Keratinocyte (primary cell): ENCODE measurements at regions not wholly inside any gene's neighbourhood (a gene's known extent, or its start where the extent isn't known, plus 50 kb on each side); places are given as distances from the start of the nearest gene placed in this dataset.

Source experiments
- DNase-seq: peaks from one replicate; pipeline ENCODE4 v3.0.0-alpha.2; 2011; ENCODE audit warnings: low read depth, missing footprints, low spot score
- FAIRE-seq: peaks from 2 replicates; lab custom pipeline; 2011; peaks lifted over from hg19 to GRCh38; lab: Jason Lieb, UNC
- H2AFZ ChIP-seq: 2 replicates; pipeline ENCODE4 v1.6.0; 2012; ENCODE audit warnings: low read length, control low read depth, inconsistent platforms; ENCODE audit not compliant: control insufficient read depth
- H3K27ac ChIP-seq: 2 replicates; pipeline ENCODE4 v1.5.1; 2011; ENCODE audit warnings: low read length; ENCODE audit not compliant: control insufficient read depth, insufficient read depth
- H3K27me3 ChIP-seq: 3 replicates; pipeline ENCODE4 v1.6.0; 2011; ENCODE audit warnings: low read length; ENCODE audit not compliant: control insufficient read depth, insufficient read depth; ENCODE audit errors: extremely low read depth
- H3K36me3 ChIP-seq, 2 experiments: 2 replicates in 1 of 2; 3 replicates in 1 of 2; pipeline ENCODE4 v1.5.1; 2011; ENCODE audit warnings: low read length in 2 of 2, mild to moderate bottlenecking in 1 of 2; ENCODE audit not compliant: control insufficient read depth in 2 of 2, insufficient read depth in 2 of 2; ENCODE audit errors: extremely low read depth in 1 of 2
- H3K4me1 ChIP-seq: 3 replicates; pipeline ENCODE4 v1.5.1; 2011; ENCODE audit warnings: low read length; ENCODE audit not compliant: control insufficient read depth, insufficient read depth; ENCODE audit errors: extremely low read depth
- H3K4me2 ChIP-seq: 3 replicates; pipeline ENCODE4 v1.6.0; 2011; ENCODE audit warnings: low read depth, low read length; ENCODE audit not compliant: control insufficient read depth, insufficient read depth; ENCODE audit errors: extremely low read depth
- H3K4me3 ChIP-seq, 3 experiments: fragments of 200-600 bp in 1 of 3; sonication (generic) in 1 of 3; 2 replicates in 2 of 3; 3 replicates in 1 of 3; pipeline ENCODE4 v1.5.1; 2011 to 2016; ENCODE audit warnings: low read length in 3 of 3, mild to moderate bottlenecking in 3 of 3, control low read depth in 2 of 3, inconsistent platforms in 1 of 3, low read depth in 1 of 3, mixed read lengths in 1 of 3, mixed run types in 1 of 3, moderate library complexity in 1 of 3; ENCODE audit not compliant: control insufficient read depth in 2 of 3, insufficient read depth in 2 of 3; ENCODE audit errors: extremely low read depth in 1 of 3
- H3K79me2 ChIP-seq: 2 replicates; pipeline ENCODE4 v1.6.0; 2012; ENCODE audit warnings: low read length; ENCODE audit not compliant: control insufficient read depth, insufficient read depth
- H3K9ac ChIP-seq: 3 replicates; pipeline ENCODE4 v1.6.0; 2011; ENCODE audit warnings: low read length; ENCODE audit not compliant: control insufficient read depth, insufficient read depth; ENCODE audit errors: extremely low read depth
- H3K9me1 ChIP-seq: 3 replicates; pipeline ENCODE4 v1.6.0; 2011; ENCODE audit warnings: low read length; ENCODE audit not compliant: control insufficient read depth, insufficient read depth; ENCODE audit errors: extremely low read depth
- H3K9me3 ChIP-seq: 2 replicates; pipeline ENCODE4 v1.5.1; 2012; ENCODE audit warnings: low read depth, low read length; ENCODE audit not compliant: control insufficient read depth
- H4K20me1 ChIP-seq: 3 replicates; pipeline ENCODE4 v1.6.0; 2011; ENCODE audit warnings: low read length; ENCODE audit not compliant: control insufficient read depth, insufficient read depth; ENCODE audit errors: extremely low read depth
- EZH2 ChIP-seq: IDR thresholded peaks from one replicate; pipeline ENCODE4 v1.6.1; 2012; ENCODE audit warnings: inconsistent platforms, mild to moderate bottlenecking, low read length, moderate library complexity
- dilution Hi-C: fragments of 300-500 bp; cut with MboI; formaldehyde crosslinking; loops from one replicate; pipeline ENCODE4 v1.7.0; 2020; ENCODE audit warnings: low sequenced_read_pairs; ENCODE audit not compliant: extremely low pct_ligation_motif_present
- TF ChIP-seq, protein P1 (sequence below), 3 experiments: IDR thresholded peaks in 1 of 3; conservative IDR thresholded peaks in 1 of 3; optimal IDR thresholded peaks in 1 of 3; 2 replicates in 2 of 3; 3 replicates in 1 of 3; pipeline versions ENCODE3 to v1.5.1; 2011; ENCODE audit warnings: low read length in 3 of 3, mild to moderate bottlenecking in 3 of 3, moderate library complexity in 2 of 3, control low read depth in 1 of 3, inconsistent platforms in 1 of 3; ENCODE audit not compliant: insufficient read depth in 2 of 3; ENCODE audit errors: extremely low read depth in 1 of 3

DNA sequence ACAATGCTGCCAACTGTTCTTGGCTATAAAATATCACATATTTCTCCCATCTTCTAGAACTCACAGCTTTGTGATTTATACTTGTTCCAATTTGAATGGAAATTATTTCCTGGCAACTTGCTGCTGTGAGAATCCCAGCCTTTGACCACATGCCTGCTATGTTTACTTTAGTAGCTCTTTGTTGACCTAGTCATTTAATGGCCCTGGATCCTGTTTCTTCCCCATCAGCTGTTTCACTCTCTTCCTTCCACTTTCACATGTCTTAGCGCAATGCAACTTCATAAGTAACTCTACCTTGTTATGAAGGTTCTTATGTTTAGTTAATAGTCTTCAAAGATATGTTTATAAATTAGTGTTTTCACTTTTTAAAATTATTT is 1973.6 kb upstream of the AGA start:
- no peak overlapping the region for H3K9ac ChIP-seq
- no peaks in the 10 kb centered on the region for H4K20me1 ChIP-seq
- no peaks in the 10 kb centered on the region for H3K4me1 ChIP-seq
- no peaks in the 10 kb centered on the region for H3K36me3 ChIP-seq
- no peak overlapping the region for H3K4me3 ChIP-seq
- no peak for TF ChIP-seq EZH2
- TF ChIP-seq, protein P1, sequence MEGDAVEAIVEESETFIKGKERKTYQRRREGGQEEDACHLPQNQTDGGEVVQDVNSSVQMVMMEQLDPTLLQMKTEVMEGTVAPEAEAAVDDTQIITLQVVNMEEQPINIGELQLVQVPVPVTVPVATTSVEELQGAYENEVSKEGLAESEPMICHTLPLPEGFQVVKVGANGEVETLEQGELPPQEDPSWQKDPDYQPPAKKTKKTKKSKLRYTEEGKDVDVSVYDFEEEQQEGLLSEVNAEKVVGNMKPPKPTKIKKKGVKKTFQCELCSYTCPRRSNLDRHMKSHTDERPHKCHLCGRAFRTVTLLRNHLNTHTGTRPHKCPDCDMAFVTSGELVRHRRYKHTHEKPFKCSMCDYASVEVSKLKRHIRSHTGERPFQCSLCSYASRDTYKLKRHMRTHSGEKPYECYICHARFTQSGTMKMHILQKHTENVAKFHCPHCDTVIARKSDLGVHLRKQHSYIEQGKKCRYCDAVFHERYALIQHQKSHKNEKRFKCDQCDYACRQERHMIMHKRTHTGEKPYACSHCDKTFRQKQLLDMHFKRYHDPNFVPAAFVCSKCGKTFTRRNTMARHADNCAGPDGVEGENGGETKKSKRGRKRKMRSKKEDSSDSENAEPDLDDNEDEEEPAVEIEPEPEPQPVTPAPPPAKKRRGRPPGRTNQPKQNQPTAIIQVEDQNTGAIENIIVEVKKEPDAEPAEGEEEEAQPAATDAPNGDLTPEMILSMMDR (optimal IDR thresholded peaks at IDR 0.05 in 1 of 3, IDR thresholded peaks at IDR 0.05 in 1 of 3, conservative IDR thresholded peaks at IDR 0.05 in 1 of 3; ENCODE audit: extremely low read depth in 1 of 3, insufficient read depth in 2 of 3, low read length in 3 of 3) = no peak
- no peaks in the 10 kb centered on the region for H3K79me2 ChIP-seq
- H3K4me2 ChIP-seq = no peak overlapping the region
- H2AFZ ChIP-seq = no peak overlapping the region
- no peak overlapping the region for H3K27ac ChIP-seq
- dilution Hi-C loops = no loop called here
- H3K9me1 ChIP-seq = no peaks in the 10 kb centered on the region
- DNase-seq (no peak), FAIRE-seq (no peak)
- no peaks in the 10 kb centered on the region for H3K9me3 ChIP-seq
- no peaks in the 10 kb centered on the region for H3K27me3 ChIP-seq

DNA sequence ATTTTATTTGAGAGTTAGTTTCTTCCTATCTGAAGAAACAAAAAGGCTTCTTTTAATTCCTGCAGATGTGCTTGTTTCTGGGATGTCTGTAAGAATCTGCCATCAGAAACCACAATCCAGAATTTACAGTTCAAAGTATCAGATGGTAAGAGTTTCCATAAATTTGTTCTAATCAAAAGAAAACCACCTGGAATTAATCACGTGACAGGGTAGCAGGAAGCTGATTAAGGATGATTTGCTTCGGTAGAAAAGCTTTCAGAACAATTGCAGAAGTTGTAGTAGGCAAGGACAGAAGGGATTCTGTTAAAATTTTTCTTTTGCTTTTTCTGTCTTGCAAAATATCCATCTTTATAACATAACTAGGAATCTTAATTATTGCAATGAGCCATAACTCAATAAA is 1975.1 kb upstream of the AGA start:
- Histone ChIP-seq H3K79me2 (no peaks in the 10 kb centered on the region), H2AFZ (no peak overlapping the region), H3K36me3 (no peaks in the 10 kb centered on the region), H3K9ac (no peak overlapping the region), H4K20me1 (no peaks in the 10 kb centered on the region), H3K9me3 (no peaks in the 10 kb centered on the region), H3K9me1 (no peaks in the 10 kb centered on the region), H3K27me3 (no peaks in the 10 kb centered on the region), H3K4me3 (no peak overlapping the region), H3K4me2 (no peak overlapping the region), H3K27ac (no peak overlapping the region), H3K4me1 (no peaks in the 10 kb centered on the region)
- dilution Hi-C loops = no loop called here
- FAIRE-seq (no peak), DNase-seq (no peak)
- TF ChIP-seq, protein P1 (optimal IDR thresholded peaks at IDR 0.05 in 1 of 3, IDR thresholded peaks at IDR 0.05 in 1 of 3, conservative IDR thresholded peaks at IDR 0.05 in 1 of 3; ENCODE audit: extremely low read depth in 1 of 3, insufficient read depth in 2 of 3, low read length in 3 of 3) = no peak
- TF ChIP-seq EZH2 = no peak
